ENCODE measurements at regions not wholly inside any gene's neighbourhood (a gene's known extent, or its start where the extent isn't known, plus 50 kb on each side); places are given as distances from the start of the nearest gene placed in this dataset.

DNA sequence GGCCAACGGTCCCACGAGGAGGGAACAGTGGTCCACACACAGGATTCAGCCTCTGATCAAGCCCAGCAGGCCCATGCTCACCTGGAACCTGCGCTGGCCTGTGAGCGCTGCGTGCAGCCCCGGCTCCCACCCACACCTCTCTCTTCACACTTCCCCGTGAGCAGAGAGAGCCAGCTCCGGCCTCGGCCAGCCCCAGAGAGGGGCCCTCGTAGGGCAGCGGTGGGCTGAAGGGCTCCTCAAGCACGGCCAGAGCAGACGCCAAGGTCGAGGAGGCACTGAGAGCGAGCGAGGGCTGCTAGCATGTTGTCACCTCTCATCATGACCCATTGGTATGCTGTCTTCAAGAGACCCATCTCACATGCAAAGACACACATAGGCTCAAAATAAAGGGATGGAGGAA lies 83.0 kb upstream of the FMR1 start:
- no peaks in the 10 kb centered on the region for H3K36me3 ChIP-seq
- no peaks in the 10 kb centered on the region for H3K9me3 ChIP-seq
- ATAC-seq (no peak), DNase-seq (no peak)
- H3K4me3 ChIP-seq: no peak overlapping the region
- no peaks in the 10 kb centered on the region for H3K4me1 ChIP-seq
- TF ChIP-seq, protein P1, sequence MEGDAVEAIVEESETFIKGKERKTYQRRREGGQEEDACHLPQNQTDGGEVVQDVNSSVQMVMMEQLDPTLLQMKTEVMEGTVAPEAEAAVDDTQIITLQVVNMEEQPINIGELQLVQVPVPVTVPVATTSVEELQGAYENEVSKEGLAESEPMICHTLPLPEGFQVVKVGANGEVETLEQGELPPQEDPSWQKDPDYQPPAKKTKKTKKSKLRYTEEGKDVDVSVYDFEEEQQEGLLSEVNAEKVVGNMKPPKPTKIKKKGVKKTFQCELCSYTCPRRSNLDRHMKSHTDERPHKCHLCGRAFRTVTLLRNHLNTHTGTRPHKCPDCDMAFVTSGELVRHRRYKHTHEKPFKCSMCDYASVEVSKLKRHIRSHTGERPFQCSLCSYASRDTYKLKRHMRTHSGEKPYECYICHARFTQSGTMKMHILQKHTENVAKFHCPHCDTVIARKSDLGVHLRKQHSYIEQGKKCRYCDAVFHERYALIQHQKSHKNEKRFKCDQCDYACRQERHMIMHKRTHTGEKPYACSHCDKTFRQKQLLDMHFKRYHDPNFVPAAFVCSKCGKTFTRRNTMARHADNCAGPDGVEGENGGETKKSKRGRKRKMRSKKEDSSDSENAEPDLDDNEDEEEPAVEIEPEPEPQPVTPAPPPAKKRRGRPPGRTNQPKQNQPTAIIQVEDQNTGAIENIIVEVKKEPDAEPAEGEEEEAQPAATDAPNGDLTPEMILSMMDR (IDR thresholded peaks at IDR 0.05): no peak
- H3K27ac ChIP-seq: no peak overlapping the region
- H3K27me3 ChIP-seq (ENCODE audit: low read depth): no peaks in the 10 kb centered on the region
- intact Hi-C loops (cut with DNase I): no loop called here

DNA sequence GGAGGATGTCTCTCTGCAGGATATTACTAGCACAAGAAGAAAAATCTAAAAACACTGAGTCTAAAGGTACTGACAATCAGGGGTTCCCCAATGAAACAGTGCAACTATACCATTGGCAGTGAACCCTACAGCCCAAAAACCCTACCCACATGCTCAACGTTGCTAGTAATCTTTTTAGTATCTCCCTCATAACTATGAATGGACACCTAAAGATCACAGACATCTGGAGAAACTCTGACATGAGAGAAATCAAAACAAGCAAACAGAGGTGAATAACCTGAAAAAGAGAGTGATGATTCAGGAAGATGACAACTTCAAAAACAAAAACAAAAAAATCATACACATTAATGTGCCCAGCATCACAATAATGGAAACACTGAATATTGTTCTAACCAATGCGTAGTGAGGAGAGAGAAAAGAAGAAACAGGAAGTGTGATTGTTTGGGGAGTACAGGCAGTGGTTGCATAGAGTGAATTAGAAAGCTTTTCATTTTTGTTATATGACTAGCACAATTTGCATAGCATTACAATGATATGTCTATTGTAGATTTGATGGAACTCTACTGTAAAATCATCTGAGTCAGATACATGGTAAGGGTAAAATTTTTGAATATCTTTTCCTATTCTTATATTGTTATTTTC lies 78.9 kb upstream of the FMR1 start:
- no peaks in the 10 kb centered on the region for H3K36me3 ChIP-seq
- no peaks in the 10 kb centered on the region for H3K4me1 ChIP-seq
- TF ChIP-seq, protein P1 (IDR thresholded peaks at IDR 0.05): no peak
- H3K4me3 ChIP-seq: no peak overlapping the region
- intact Hi-C loops (cut with DNase I): no loop called here
- DNase-seq: no peak
- H3K27ac ChIP-seq: no peak overlapping the region
- H3K9me3 ChIP-seq: no peaks in the 10 kb centered on the region
- no peak for ATAC-seq
- no peaks in the 10 kb centered on the region for H3K27me3 ChIP-seq (ENCODE audit: low read depth)

DNA sequence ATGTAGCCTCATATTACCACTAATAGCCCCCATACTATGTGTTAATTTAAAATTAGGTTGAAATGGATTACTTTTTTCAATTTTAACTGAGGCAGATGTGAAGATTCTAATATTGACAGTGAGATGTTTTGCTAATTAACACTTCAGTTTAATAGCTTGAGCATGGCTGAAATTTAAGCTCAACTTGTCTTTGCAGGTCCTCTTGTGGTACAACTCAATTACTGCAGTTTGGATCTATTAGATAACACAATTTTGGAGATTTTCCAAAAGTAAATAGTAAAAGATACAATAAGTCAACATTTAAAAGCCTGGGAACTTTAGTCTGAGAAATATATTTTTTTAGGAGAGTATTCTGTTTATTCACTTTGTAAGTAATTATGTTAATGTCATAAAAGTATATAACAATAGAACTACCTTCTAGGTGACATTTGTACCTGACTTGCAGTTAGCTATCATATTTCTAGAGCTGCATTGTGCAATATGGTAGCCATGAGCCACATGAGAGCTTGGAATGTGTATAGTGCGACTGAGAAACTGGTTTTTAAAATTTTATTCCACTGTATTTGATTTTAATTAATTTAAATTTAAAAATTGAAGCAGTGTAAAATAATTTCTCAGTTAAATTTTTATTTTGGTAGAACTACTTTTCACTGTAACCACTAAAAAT lies 73.1 kb upstream of the FMR1 start:
- intact Hi-C loops (cut with DNase I): no loop called here
- Histone ChIP-seq H3K27me3 (ENCODE audit: low read depth) (no peaks in the 10 kb centered on the region), H3K4me1 (no peaks in the 10 kb centered on the region), H3K27ac (no peak overlapping the region), H3K4me3 (no peak overlapping the region), H3K9me3 (no peaks in the 10 kb centered on the region), H3K36me3 (no peaks in the 10 kb centered on the region)
- TF ChIP-seq, protein P1 (IDR thresholded peaks at IDR 0.05): peak; percentile 30
- ATAC-seq (no peak), DNase-seq (no peak)

DNA sequence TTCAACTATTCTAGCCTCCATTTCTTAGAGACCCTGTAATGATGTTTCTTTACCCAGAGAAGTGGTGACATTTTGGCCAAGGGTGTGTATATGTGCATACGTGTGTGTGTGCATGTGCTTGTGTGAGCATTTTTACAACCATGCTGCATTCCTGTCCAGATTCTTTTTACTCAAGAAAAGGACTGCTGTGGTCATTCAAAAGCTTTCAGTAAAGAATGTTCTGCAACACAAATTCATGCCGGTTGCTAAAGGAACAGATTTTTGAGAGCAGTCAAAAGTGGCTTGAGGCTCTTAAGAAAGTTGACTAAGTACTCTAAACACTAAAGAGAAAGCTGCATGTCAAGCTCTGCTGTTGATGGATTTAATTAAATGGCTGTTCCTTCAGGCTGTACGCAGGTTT lies 65.0 kb upstream of the FMR1 start:
- Histone ChIP-seq H3K27me3 (ENCODE audit: low read depth) (no peaks in the 10 kb centered on the region), H3K27ac (peak overlapping the region; percentile 36), H3K36me3 (no peaks in the 10 kb centered on the region), H3K4me1 (no peaks in the 10 kb centered on the region), H3K4me3 (no peak overlapping the region), H3K9me3 (no peaks in the 10 kb centered on the region)
- ATAC-seq (peak; percentile 80 to 92), DNase-seq (no peak)
- intact Hi-C loops (cut with DNase I): no loop called here
- TF ChIP-seq, protein P1 (IDR thresholded peaks at IDR 0.05): no peak

DNA sequence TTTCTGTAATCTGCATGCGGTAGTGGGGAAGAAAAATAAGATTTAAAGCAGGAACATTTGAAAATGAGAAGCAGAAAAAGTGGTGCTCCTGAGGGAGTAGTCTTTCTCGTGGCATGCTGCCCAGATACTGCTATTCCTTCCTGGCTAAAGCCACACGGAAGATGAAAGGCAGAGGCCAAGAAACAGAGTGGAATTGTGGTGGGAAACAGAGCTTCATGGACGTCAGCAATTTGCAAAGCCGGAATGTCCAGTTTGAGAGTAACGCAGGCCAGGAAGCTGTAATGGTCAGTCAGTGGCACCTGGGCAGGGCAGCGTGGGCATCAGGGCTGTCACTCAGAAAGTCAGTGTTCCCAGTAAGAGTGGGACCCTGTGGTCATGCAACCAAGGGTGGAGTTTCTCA lies 63.7 kb upstream of the FMR1 start:
- no peak for DNase-seq
- no peak overlapping the region for H3K27ac ChIP-seq
- ATAC-seq: peak; percentile 52
- TF ChIP-seq, protein P1 (IDR thresholded peaks at IDR 0.05): no peak
- no peaks in the 10 kb centered on the region for H3K4me1 ChIP-seq
- no peak overlapping the region for H3K4me3 ChIP-seq
- H3K36me3 ChIP-seq: no peaks in the 10 kb centered on the region
- intact Hi-C loops (cut with DNase I): no loop called here
- H3K27me3 ChIP-seq (ENCODE audit: low read depth): no peaks in the 10 kb centered on the region
- no peaks in the 10 kb centered on the region for H3K9me3 ChIP-seq
